Calu3 (cell line): ENCODE measurements at regions not wholly inside any gene's neighbourhood (a gene's known extent, or its start where the extent isn't known, plus 50 kb on each side); places are given as distances from the start of the nearest gene placed in this dataset.

ENCODE experiments used
- BruUV-seq: library from RNA; stranded (reverse); fragments of 400-500 nt; replicated peaks from 2 replicates; lab custom pipeline; 2021; lab: Mats Ljungman, UMichigan
- CTCF ChIA-PET: fragments of 300-600 bp; sonication (Branson Sonifier 250); formaldehyde crosslinking; loops from one replicate; lab custom pipeline; 2022; ENCODE audit warnings: antibody characterized with exemption; lab: Charles Lee
- DNase-seq: peaks from one replicate; pipeline ENCODE4 v3.0.0; 2022
- H3K27ac Mint-ChIP-seq: one replicate; pipeline ENCODE4 v1.8.0; 2022; ENCODE audit warnings: mixed read lengths; ENCODE audit not compliant: unreplicated experiment
- H3K27me3 Mint-ChIP-seq: one replicate; pipeline ENCODE4 v1.8.0; 2022; ENCODE audit warnings: mixed read lengths; ENCODE audit not compliant: unreplicated experiment
- H3K36me3 Mint-ChIP-seq: one replicate; pipeline ENCODE4 v1.8.0; 2022; ENCODE audit warnings: mild to moderate bottlenecking, moderate library complexity, mixed read lengths; ENCODE audit not compliant: insufficient read depth, unreplicated experiment
- H3K4me1 Mint-ChIP-seq: one replicate; pipeline ENCODE4 v1.8.0; 2022; ENCODE audit warnings: mild to moderate bottlenecking, low read depth, mixed read lengths; ENCODE audit not compliant: unreplicated experiment
- H3K4me3 Mint-ChIP-seq: one replicate; pipeline ENCODE4 v1.8.0; 2022; ENCODE audit warnings: mild to moderate bottlenecking, low read depth, moderate library complexity, mixed read lengths; ENCODE audit not compliant: unreplicated experiment
- H3K9me3 Mint-ChIP-seq: one replicate; pipeline ENCODE4 v1.8.0; 2022; ENCODE audit warnings: low read depth, mixed read lengths; ENCODE audit not compliant: unreplicated experiment
- CTCF ChIP-seq: fragments of 200-600 bp; IDR thresholded peaks from one replicate; pipeline ENCODE4 v1.8.0; 2022; ENCODE audit warnings: antibody characterized with exemption; ENCODE audit not compliant: unreplicated experiment
- intact Hi-C: fragments of 100-400 bp; cut with micrococcal nuclease; formaldehyde crosslinking; loops from one replicate; pipeline ENCODE4 v1.10.0; 2022; ENCODE audit not compliant: unreplicated experiment

DNA sequence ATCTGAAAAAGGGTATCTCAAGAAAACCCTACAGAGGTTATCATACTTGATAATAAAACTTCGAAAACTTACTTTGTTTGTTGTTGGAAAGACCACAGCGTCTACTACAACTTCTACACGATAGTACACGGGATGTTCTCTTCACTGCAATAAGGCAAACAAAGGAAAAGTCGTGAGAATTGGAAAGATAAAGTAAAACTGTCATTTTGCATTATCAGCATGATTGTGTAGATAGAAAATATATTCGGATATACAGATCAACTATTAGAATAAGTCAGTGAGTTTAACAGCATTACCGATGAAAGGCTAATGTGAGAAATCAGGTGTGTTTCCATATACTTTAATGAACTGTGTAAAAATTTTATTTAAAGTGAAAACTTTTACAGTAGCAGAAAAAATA, 287.4 kb downstream of the KLF6 start:
- no TSS peak for BruUV-seq
- TF ChIP-seq CTCF, result no peak
- CTCF ChIA-PET, result interaction anchor here (0.6 kb wide), 1 partner anchor 367 kb away, joined by 4 read pairs; no protein-coding TSS in a partner anchor
- Mint-ChIP-seq H3K9me3 (no peaks in the 10 kb centered on the region), H3K4me3 (no peak overlapping the region), H3K36me3 (no peaks in the 10 kb centered on the region), H3K27me3 (no peaks in the 10 kb centered on the region), H3K27ac (no peak overlapping the region), H3K4me1 (peaks cover 15% of the 10 kb centered on the region)
- intact Hi-C loops, result no loop called here
- no peak for DNase-seq

DNA sequence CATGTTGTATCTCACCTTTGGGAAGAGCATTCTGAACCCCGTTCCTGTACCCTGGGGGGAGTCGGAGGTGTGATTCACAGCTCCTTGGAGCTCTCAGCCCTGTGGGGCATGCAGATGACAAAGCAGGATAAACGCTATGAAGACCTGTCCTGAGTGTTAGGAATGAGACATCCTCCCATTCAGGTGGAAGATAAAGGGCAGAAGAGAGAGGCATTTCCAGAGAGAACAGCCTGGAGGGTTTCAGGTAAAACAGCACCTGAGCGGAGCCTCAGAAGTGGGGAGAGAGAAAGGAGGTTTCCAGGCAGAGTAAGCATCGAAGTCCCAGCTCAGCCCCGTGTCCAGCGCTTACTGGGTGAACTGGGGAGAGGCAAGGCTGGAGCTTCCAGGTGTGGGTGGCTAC, 288.9 kb downstream of the KLF6 start:
- Mint-ChIP-seq H3K36me3 (no peaks in the 10 kb centered on the region), H3K4me1 (peaks cover 15% of the 10 kb centered on the region), H3K27me3 (no peaks in the 10 kb centered on the region), H3K4me3 (no peak overlapping the region), H3K9me3 (no peaks in the 10 kb centered on the region), H3K27ac (no peak overlapping the region)
- BruUV-seq, result no TSS peak
- intact Hi-C loops, result no loop called here
- no peak for TF ChIP-seq CTCF
- CTCF ChIA-PET, result no interaction called here
- DNase-seq, result no peak

GRCh38 chr10:3495281-3495680, 289.7 kb downstream of the KLF6 start:
- H3K36me3 Mint-ChIP-seq, result no peaks in the 10 kb centered on the region
- CTCF ChIA-PET, result interaction anchor here (0.6 kb wide), 1 partner anchor 636 kb away, joined by 5 read pairs; no protein-coding TSS in a partner anchor
- H3K4me3 Mint-ChIP-seq, result no peak overlapping the region
- H3K27ac Mint-ChIP-seq, result no peak overlapping the region
- DNase-seq, result no peak
- no TSS peak for BruUV-seq
- TF ChIP-seq CTCF, result no peak
- no peaks in the 10 kb centered on the region for H3K9me3 Mint-ChIP-seq
- H3K4me1 Mint-ChIP-seq, result peaks cover 10% of the 10 kb centered on the region
- no peaks in the 10 kb centered on the region for H3K27me3 Mint-ChIP-seq
- intact Hi-C loops, result no loop called here

DNA sequence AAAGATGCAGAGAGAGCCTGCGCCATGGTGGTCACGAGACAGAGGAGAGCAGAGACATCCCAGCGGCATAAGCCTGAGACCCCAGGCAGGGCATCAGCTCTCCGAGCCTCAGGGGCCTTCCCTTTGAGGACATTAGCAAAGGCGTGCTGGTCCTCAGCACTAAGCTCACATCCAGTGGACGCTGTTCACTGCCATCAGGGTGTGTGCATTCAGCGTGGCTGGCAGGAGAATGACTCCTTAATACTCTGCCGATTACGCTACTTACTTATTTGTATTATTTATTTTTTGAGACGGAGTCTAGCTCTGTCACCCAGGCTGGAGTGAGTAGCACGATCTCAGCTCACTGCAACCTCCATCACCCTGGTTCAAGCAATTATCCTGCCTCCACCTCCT, 290.2 kb downstream of the KLF6 start:
- CTCF ChIA-PET, result interaction anchor here (0.6 kb wide), 1 partner anchor 637 kb away, joined by 5 read pairs; no protein-coding TSS in a partner anchor
- no TSS peak for BruUV-seq
- H3K9me3 Mint-ChIP-seq, result no peaks in the 10 kb centered on the region
- no peak overlapping the region for H3K27ac Mint-ChIP-seq
- peaks cover 8% of the 10 kb centered on the region for H3K4me1 Mint-ChIP-seq
- intact Hi-C loops, result no loop called here
- no peaks in the 10 kb centered on the region for H3K27me3 Mint-ChIP-seq
- no peak overlapping the region for H3K4me3 Mint-ChIP-seq
- no peaks in the 10 kb centered on the region for H3K36me3 Mint-ChIP-seq
- TF ChIP-seq CTCF, result no peak
- no peak for DNase-seq
